ENCODE measurements at regions not wholly inside any gene's neighbourhood (a gene's known extent, or its start where the extent isn't known, plus 50 kb on each side); places are given as distances from the start of the nearest gene placed in this dataset.

GRCh38 chr12:128056136-128056801 lies 210.7 kb upstream of the TMEM132C start:
- DNase-seq (ENCODE audit: low read depth in 1 of 2, low spot score in 1 of 2): no peak
- no peak for TF ChIP-seq POLR2AphosphoS5 (IDR thresholded peaks at IDR 0.05; ENCODE audit: low read depth)
- TF ChIP-seq CTCF (IDR thresholded peaks at IDR 0.05; ENCODE audit: insufficient read depth, low read length): no peak
- no peak for TF ChIP-seq REST (IDR thresholded peaks at IDR 0.05; ENCODE audit: insufficient replicate concordance, low read depth)
- no peak for TF ChIP-seq GABPA (IDR thresholded peaks at IDR 0.05; ENCODE audit: low read depth)
- no peak for TF ChIP-seq SPI1 (IDR thresholded peaks at IDR 0.05; ENCODE audit: borderline replicate concordance, low read depth)
- Histone ChIP-seq H3K27ac (replicated peaks) (no peak overlapping the region), H3K27me3 (ENCODE audit: insufficient read depth, poor library complexity, severe bottlenecking) (no peaks in the 10 kb centered on the region), H3K4me3 (replicated peaks; ENCODE audit: insufficient read depth, low read length) (no peak overlapping the region)

GRCh38 chr12:128057586-128057985 lies 209.4 kb upstream of the TMEM132C start:
- no peaks in the 10 kb centered on the region for H3K27me3 ChIP-seq (ENCODE audit: insufficient read depth, poor library complexity, severe bottlenecking)
- no peak for TF ChIP-seq CTCF (IDR thresholded peaks at IDR 0.05; ENCODE audit: insufficient read depth, low read length)
- no peak for TF ChIP-seq POLR2AphosphoS5 (IDR thresholded peaks at IDR 0.05; ENCODE audit: low read depth)
- no peak for TF ChIP-seq REST (IDR thresholded peaks at IDR 0.05; ENCODE audit: insufficient replicate concordance, low read depth)
- TF ChIP-seq GABPA (IDR thresholded peaks at IDR 0.05; ENCODE audit: low read depth): no peak
- no peak for TF ChIP-seq SPI1 (IDR thresholded peaks at IDR 0.05; ENCODE audit: borderline replicate concordance, low read depth)
- no peak overlapping the region for H3K4me3 ChIP-seq (replicated peaks; ENCODE audit: insufficient read depth, low read length)
- DNase-seq (ENCODE audit: low read depth in 1 of 2, low spot score in 1 of 2): no peak
- no peak overlapping the region for H3K27ac ChIP-seq (replicated peaks)

- no peak for DNase-seq (ENCODE audit: low read depth in 1 of 2, low spot score in 1 of 2)
- H3K4me3 ChIP-seq (replicated peaks; ENCODE audit: insufficient read depth, low read length): no peak overlapping the region
- no peaks in the 10 kb centered on the region for H3K27me3 ChIP-seq (ENCODE audit: insufficient read depth, poor library complexity, severe bottlenecking)
- H3K27ac ChIP-seq (replicated peaks): no peak overlapping the region
- TF ChIP-seq CTCF (IDR thresholded peaks at IDR 0.05; ENCODE audit: insufficient read depth, low read length): no peak
- TF ChIP-seq GABPA (IDR thresholded peaks at IDR 0.05; ENCODE audit: low read depth): no peak
These were observed 207.2 kb upstream of the TMEM132C start for GRCh38 chr12:128059621-128060370.

Measured in HL-60 (cell line).